ENCODE measurements at regions not wholly inside any gene's neighbourhood (a gene's known extent, or its start where the extent isn't known, plus 50 kb on each side); places are given as distances from the start of the nearest gene placed in this dataset.

DNA sequence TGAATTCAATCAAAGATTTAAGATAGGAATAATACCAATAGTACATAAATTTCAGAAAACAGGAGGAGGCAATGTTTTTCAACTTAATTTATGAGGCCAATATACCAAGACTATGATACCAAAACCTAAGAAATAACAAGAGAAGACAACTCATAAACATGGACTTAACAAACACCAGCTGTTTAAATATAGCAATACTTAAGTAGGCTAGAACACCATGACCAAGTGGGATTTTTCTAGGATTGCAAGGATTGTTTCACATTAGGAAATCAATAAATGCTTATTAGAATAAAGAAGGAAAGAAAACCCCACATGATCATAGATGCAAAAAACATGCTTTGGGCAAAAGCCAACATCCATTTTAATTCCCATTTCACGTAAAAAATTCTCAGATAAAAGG is 355.1 kb downstream of the EPM2A start:
- H3K9me3 ChIP-seq (ENCODE audit: severe bottlenecking) = no peaks in the 10 kb centered on the region
- no peak overlapping the region for H3K4me3 ChIP-seq (ENCODE audit: low read depth, low read length)
- H3K27ac ChIP-seq = no peak overlapping the region
- no peaks in the 10 kb centered on the region for H3K27me3 ChIP-seq (ENCODE audit: insufficient read depth, low read depth, severe bottlenecking)
- TF ChIP-seq CTCF (IDR thresholded peaks at IDR 0.05; ENCODE audit: low read depth, low read length) = no peak
- no peaks in the 10 kb centered on the region for H3K36me3 ChIP-seq
- no peak for DNase-seq

DNA sequence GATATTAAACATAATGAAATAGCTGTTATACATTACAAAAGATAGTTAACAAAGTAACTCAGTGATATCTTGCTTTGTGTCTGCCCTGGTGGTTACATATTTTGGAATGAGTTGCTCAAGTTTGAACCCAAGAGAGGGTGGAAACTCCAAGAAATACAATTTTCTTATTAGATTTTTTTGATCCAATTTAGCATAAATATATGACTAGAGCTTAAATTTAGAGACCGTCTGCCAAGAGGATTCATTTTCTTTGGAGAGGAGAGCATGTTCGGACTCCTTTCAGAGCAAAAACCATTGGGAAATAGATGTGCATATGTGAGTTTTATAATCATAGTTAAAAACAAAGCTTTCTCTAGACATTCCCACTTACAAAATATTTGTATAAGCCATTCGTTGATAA is 353.4 kb downstream of the EPM2A start:
- DNase-seq = no peak
- Histone ChIP-seq H3K9me3 (ENCODE audit: severe bottlenecking) (no peaks in the 10 kb centered on the region), H3K36me3 (no peaks in the 10 kb centered on the region), H3K4me3 (ENCODE audit: low read depth, low read length) (no peak overlapping the region), H3K27ac (no peak overlapping the region), H3K27me3 (ENCODE audit: insufficient read depth, low read depth, severe bottlenecking) (no peaks in the 10 kb centered on the region)
- TF ChIP-seq CTCF (IDR thresholded peaks at IDR 0.05; ENCODE audit: low read depth, low read length) = no peak

DNA sequence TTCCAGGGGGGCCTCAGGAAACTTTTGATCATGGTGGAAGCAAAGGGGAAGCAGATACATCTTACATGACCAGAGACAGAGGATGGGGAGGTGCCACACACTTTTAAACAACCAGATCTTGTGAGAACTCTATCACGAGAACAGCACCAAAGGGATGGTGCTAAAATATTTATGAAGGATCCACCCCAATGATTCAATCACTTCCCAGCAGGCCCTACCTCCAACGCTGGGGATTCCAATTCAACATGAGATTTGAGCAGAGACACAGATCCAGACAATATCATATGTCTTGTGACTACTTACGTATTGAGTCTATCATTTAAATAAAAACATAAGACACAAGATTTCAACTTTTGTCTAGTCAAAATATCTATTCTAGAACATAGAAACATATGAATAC is 351.9 kb downstream of the EPM2A start:
- H3K36me3 ChIP-seq = no peaks in the 10 kb centered on the region
- H3K4me3 ChIP-seq (ENCODE audit: low read depth, low read length) = no peak overlapping the region
- H3K27me3 ChIP-seq (ENCODE audit: insufficient read depth, low read depth, severe bottlenecking) = no peaks in the 10 kb centered on the region
- DNase-seq = no peak
- no peaks in the 10 kb centered on the region for H3K9me3 ChIP-seq (ENCODE audit: severe bottlenecking)
- no peak overlapping the region for H3K27ac ChIP-seq
- TF ChIP-seq CTCF (IDR thresholded peaks at IDR 0.05; ENCODE audit: low read depth, low read length) = no peak

DNA sequence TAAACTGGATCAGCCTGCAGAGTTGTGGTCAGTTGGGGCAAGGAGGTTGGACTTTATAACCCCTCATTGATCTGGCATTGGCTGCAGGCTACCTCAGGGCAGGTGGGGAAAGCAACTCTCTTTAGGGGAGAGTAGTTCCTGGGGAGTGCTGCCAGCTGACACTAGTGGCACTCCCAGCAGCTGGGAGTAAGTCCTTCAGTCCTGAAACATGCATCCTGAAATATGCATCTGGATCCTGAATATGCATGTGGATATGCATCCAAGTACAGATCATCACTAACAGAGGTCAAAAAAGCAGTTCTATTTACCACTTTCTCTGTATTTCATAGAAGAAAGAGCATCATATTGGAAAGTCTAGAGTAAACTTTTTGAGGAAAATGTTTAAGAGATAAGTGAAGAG is 350.8 kb downstream of the EPM2A start:
- Histone ChIP-seq H3K27me3 (ENCODE audit: insufficient read depth, low read depth, severe bottlenecking) (no peaks in the 10 kb centered on the region), H3K27ac (no peak overlapping the region)
- DNase-seq = no peak

DNA sequence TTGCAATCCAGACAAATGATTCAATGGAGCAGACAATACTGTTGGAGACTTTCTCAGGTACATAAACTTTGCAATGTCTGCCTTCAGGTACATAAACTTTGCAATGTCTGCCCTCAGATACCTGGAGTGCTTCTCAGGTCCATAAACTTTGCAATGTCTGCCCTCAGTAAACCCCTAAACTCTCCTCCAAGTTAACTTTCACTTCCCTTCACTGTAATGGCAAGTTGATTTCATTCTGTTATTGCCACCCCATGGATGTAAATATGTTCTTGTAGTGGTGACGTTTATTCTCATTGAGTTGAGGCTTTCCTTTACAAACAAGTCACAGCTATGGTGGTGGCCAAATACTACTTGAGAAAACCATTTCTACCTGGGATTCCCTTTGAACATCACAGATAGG is 338.8 kb downstream of the EPM2A start:
- Histone ChIP-seq H3K27me3 (ENCODE audit: insufficient read depth, low read depth, severe bottlenecking) (no peaks in the 10 kb centered on the region), H3K9me3 (ENCODE audit: severe bottlenecking) (no peaks in the 10 kb centered on the region), H3K27ac (no peak overlapping the region), H3K4me3 (ENCODE audit: low read depth, low read length) (no peak overlapping the region), H3K36me3 (no peaks in the 10 kb centered on the region)
- DNase-seq = no peak
- no peak for TF ChIP-seq CTCF (IDR thresholded peaks at IDR 0.05; ENCODE audit: low read depth, low read length)

More for the DNA sequence above, 350.8 kb downstream of the EPM2A start:
- Histone ChIP-seq H3K4me3 (ENCODE audit: low read depth, low read length) (no peak overlapping the region), H3K9me3 (ENCODE audit: severe bottlenecking) (no peaks in the 10 kb centered on the region), H3K36me3 (no peaks in the 10 kb centered on the region)
- TF ChIP-seq CTCF (IDR thresholded peaks at IDR 0.05; ENCODE audit: low read depth, low read length) = no peak

GRCh38 chr6:145400508-145400907 is 334.8 kb downstream of the EPM2A start:
- H3K36me3 ChIP-seq = no peaks in the 10 kb centered on the region
- no peaks in the 10 kb centered on the region for H3K9me3 ChIP-seq (ENCODE audit: severe bottlenecking)
- H3K27ac ChIP-seq = no peak overlapping the region
- no peaks in the 10 kb centered on the region for H3K27me3 ChIP-seq (ENCODE audit: insufficient read depth, low read depth, severe bottlenecking)
- no peak for TF ChIP-seq CTCF (IDR thresholded peaks at IDR 0.05; ENCODE audit: low read depth, low read length)
- no peak for DNase-seq
- H3K4me3 ChIP-seq (ENCODE audit: low read depth, low read length) = no peak overlapping the region

All from WERI-Rb-1 (cell line).